ENCODE measurements at regions not wholly inside any gene's neighbourhood (a gene's known extent, or its start where the extent isn't known, plus 50 kb on each side); places are given as distances from the start of the nearest gene placed in this dataset.

DNA sequence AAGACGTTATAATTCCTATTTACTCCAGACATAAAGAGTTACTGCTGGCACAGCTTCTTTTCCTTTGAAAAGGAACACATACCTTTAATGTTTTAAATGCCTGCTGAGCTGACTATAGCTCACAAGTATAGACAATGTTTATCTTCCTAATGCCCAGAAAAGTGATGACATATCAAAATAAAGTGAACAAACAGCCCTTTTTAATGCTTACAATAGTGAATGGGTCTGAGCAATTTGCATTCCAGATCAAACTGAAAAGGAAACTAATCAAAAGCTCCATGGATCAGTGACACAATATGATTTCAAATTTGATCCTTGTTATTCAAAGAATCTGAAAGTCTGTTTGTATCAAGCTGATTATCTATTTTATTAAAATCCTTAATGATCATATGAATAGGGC, 233.6 kb upstream of the SEMA3E start:
- no peak for FAIRE-seq

DNA sequence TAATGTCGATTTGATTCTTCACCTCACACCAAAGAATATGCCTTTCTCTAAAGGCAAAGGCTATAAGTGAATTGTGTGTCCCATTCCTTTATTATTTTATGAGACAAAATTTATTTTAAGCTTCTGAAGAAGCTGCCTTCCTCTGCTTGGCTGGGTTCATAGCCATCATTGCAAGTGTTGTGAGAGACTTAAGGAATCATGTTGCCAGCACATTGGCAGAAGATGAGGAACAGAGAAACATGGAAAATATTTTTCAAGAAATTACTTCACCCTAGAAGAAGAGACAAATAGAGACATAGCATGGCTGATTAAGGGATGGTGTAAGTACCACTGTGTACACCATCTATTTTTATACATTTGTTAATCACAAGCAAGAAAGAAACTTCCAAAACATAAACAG, 230.1 kb upstream of the SEMA3E start:
- H3K36me3 ChIP-seq (ENCODE audit: control insufficient read depth in 2 of 3, insufficient read depth in 3 of 3, low read length in 3 of 3) = no peaks in the 10 kb centered on the region
- DNase-seq (no peak), FAIRE-seq (no peak)
- H3K27ac ChIP-seq (ENCODE audit: low read depth in 2 of 2, low read length in 2 of 2) = no peak overlapping the region
- H3K9me3 ChIP-seq (ENCODE audit: control insufficient read depth in 2 of 3, insufficient read depth in 1 of 3, low read length in 3 of 3) = no peaks in the 10 kb centered on the region
- TF ChIP-seq, protein P1, sequence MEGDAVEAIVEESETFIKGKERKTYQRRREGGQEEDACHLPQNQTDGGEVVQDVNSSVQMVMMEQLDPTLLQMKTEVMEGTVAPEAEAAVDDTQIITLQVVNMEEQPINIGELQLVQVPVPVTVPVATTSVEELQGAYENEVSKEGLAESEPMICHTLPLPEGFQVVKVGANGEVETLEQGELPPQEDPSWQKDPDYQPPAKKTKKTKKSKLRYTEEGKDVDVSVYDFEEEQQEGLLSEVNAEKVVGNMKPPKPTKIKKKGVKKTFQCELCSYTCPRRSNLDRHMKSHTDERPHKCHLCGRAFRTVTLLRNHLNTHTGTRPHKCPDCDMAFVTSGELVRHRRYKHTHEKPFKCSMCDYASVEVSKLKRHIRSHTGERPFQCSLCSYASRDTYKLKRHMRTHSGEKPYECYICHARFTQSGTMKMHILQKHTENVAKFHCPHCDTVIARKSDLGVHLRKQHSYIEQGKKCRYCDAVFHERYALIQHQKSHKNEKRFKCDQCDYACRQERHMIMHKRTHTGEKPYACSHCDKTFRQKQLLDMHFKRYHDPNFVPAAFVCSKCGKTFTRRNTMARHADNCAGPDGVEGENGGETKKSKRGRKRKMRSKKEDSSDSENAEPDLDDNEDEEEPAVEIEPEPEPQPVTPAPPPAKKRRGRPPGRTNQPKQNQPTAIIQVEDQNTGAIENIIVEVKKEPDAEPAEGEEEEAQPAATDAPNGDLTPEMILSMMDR (IDR thresholded peaks at IDR 0.05; ENCODE audit: borderline replicate concordance, extremely low read depth, insufficient read depth) = no peak
- no peaks in the 10 kb centered on the region for H3K4me1 ChIP-seq (ENCODE audit: control insufficient read depth in 2 of 3, insufficient read depth in 2 of 3, low read depth in 1 of 3, low read length in 3 of 3)
- intact Hi-C loops (cut with DNase I) = no loop called here
- H3K4me3 ChIP-seq (ENCODE audit: low read length in 3 of 3) = no peak overlapping the region
- H3K27me3 ChIP-seq (ENCODE audit: control insufficient read depth, insufficient read depth, low read length) = no peaks in the 10 kb centered on the region
- H3K9ac ChIP-seq (ENCODE audit: low read length in 3 of 3) = no peak overlapping the region

More for the DNA sequence above, 233.6 kb upstream of the SEMA3E start:
- H3K27me3 ChIP-seq (ENCODE audit: control insufficient read depth, insufficient read depth, low read length) = no peaks in the 10 kb centered on the region
- no peaks in the 10 kb centered on the region for H3K4me1 ChIP-seq (ENCODE audit: control insufficient read depth in 2 of 3, insufficient read depth in 2 of 3, low read depth in 1 of 3, low read length in 3 of 3)
- TF ChIP-seq, protein P1 (IDR thresholded peaks at IDR 0.05; ENCODE audit: borderline replicate concordance, extremely low read depth, insufficient read depth) = no peak
- intact Hi-C loops (cut with DNase I) = no loop called here
- H3K36me3 ChIP-seq (ENCODE audit: control insufficient read depth in 2 of 3, insufficient read depth in 3 of 3, low read length in 3 of 3) = no peaks in the 10 kb centered on the region
- no peak overlapping the region for H3K9ac ChIP-seq (ENCODE audit: low read length in 3 of 3)
- no peak overlapping the region for H3K27ac ChIP-seq (ENCODE audit: low read depth in 2 of 2, low read length in 2 of 2)
- no peaks in the 10 kb centered on the region for H3K9me3 ChIP-seq (ENCODE audit: control insufficient read depth in 2 of 3, insufficient read depth in 1 of 3, low read length in 3 of 3)
- no peak for DNase-seq
- no peak overlapping the region for H3K4me3 ChIP-seq (ENCODE audit: low read length in 3 of 3)

DNA sequence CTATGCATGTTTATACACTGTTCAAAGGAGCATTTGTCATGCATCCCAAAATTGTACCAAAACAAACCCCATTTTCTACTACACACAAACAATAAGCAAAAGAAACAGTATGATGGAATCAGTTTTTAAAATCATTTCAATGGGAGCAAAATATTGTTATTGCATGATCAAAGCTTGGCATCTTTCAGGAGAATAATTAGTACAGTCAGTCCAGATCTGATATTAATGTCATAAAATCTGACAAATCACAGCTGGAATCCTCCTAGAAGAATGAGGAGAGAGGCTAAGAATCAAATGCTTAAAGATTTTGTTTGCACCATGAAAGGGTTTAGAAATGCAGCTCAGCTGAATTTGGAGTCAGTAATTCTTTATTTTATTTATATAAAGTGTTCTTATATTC, 229.7 kb upstream of the SEMA3E start:
- Histone ChIP-seq H3K36me3 (ENCODE audit: control insufficient read depth in 2 of 3, insufficient read depth in 3 of 3, low read length in 3 of 3) (no peaks in the 10 kb centered on the region), H3K27me3 (ENCODE audit: control insufficient read depth, insufficient read depth, low read length) (no peaks in the 10 kb centered on the region), H3K4me1 (ENCODE audit: control insufficient read depth in 2 of 3, insufficient read depth in 2 of 3, low read depth in 1 of 3, low read length in 3 of 3) (no peaks in the 10 kb centered on the region), H3K27ac (ENCODE audit: low read depth in 2 of 2, low read length in 2 of 2) (no peak overlapping the region), H3K9ac (ENCODE audit: low read length in 3 of 3) (no peak overlapping the region), H3K4me3 (ENCODE audit: low read length in 3 of 3) (no peak overlapping the region), H3K9me3 (ENCODE audit: control insufficient read depth in 2 of 3, insufficient read depth in 1 of 3, low read length in 3 of 3) (no peaks in the 10 kb centered on the region)
- FAIRE-seq = no peak
- peak in 2 of 5 donors; percentile 23 to 50 for DNase-seq
- intact Hi-C loops (cut with DNase I) = no loop called here
- TF ChIP-seq, protein P1 (IDR thresholded peaks at IDR 0.05; ENCODE audit: borderline replicate concordance, extremely low read depth, insufficient read depth) = no peak

DNA sequence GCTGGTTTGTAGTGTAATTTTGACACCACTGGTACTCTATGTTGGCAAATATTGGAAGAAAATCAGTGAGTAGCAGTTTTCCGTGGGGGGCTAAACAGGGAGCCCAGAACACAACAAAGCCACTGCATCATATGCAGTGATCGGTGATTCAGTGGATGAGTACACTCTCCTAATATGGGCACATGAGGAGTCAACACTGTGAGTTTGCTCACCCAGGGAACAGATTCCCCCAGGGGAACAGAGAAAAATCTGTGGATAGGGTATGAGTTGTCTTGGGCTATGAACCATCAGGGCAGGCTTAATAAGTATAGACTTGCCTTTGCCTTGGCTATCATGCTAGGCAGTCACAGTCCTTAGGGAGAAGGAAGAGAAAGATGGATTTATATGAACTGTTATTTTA, 227.7 kb upstream of the SEMA3E start:
- H3K27me3 ChIP-seq (ENCODE audit: control insufficient read depth, insufficient read depth, low read length) = no peaks in the 10 kb centered on the region
- H3K9ac ChIP-seq (ENCODE audit: low read length in 3 of 3) = no peak overlapping the region
- no peak overlapping the region for H3K4me3 ChIP-seq (ENCODE audit: low read length in 3 of 3)
- no peak overlapping the region for H3K27ac ChIP-seq (ENCODE audit: low read depth in 2 of 2, low read length in 2 of 2)
- TF ChIP-seq, protein P1 (IDR thresholded peaks at IDR 0.05; ENCODE audit: borderline replicate concordance, extremely low read depth, insufficient read depth) = no peak
- FAIRE-seq (no peak), DNase-seq (no peak)
- H3K4me1 ChIP-seq (ENCODE audit: control insufficient read depth in 2 of 3, insufficient read depth in 2 of 3, low read depth in 1 of 3, low read length in 3 of 3) = no peaks in the 10 kb centered on the region
- H3K9me3 ChIP-seq (ENCODE audit: control insufficient read depth in 2 of 3, insufficient read depth in 1 of 3, low read length in 3 of 3) = no peaks in the 10 kb centered on the region
- H3K36me3 ChIP-seq (ENCODE audit: control insufficient read depth in 2 of 3, insufficient read depth in 3 of 3, low read length in 3 of 3) = no peaks in the 10 kb centered on the region
- intact Hi-C loops (cut with DNase I) = no loop called here
